GM19328 (cell line): ENCODE measurements at regions not wholly inside any gene's neighbourhood (a gene's known extent, or its start where the extent isn't known, plus 50 kb on each side); places are given as distances from the start of the nearest gene placed in this dataset.

Experiments
- ATAC-seq: cut with Tn5 transposase; IDR thresholded peaks from one replicate; pipeline ENCODE4 v1.9.1; 2021; ENCODE audit warnings: mild to moderate bottlenecking, moderate library complexity; ENCODE audit not compliant: unreplicated experiment

GRCh38 chr2:196565106-196565765 is 74.3 kb upstream of the CCDC150 start:
- ATAC-seq: no peak

GRCh38 chr2:196565982-196566381 is 73.5 kb upstream of the CCDC150 start:
- no peak for ATAC-seq

DNA sequence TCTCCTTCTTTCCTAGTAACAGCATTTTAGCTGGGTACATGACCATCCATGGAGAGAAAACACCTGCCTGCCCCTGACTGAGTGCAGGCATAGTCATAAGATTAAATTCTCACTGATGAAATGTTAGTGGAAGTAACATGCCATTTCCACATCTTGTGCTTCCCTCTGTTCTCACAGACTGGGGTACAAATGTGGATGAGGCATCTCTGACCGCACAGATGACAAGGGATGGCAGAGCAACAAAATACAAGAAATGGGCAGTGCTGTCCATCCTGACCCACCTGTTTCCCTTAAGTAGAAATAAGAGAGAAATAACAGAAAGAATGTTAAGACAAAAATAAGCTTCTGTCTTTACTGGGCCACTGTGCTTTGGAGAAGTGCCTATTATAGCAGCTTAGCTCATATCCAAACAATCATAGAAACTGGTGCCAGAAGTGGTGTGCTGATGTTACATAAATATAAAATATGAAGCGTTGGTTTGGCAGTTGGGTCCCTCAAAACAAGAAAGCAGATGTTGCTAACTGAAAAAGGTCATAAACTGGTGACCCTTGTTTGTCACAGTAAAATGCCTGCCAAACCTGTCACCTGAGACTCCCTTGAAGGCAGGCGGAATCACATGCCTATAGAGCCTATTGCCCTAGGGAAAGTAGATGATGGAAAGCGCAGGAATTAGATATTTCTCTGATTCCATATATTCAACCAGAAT is 72.4 kb upstream of the CCDC150 start:
- ATAC-seq: no peak

DNA sequence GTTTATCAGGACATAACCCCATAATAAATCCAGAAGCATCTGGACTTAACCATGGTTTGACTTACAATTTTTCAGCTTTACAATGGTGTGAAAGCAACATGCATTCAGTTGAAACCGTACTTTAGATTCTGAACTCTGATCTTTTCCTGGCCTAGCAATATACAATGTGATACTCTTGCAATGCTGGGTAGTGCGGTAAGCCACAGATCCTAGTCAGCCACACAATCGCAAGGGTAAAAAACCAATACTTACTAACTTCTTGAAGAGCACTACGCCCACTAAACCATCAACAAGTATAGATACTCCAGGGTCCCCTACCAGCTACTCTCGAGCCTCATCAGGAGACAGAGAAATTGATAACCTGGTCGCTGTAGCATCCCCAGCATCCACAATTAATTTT is 71.0 kb upstream of the CCDC150 start:
- no peak for ATAC-seq

DNA sequence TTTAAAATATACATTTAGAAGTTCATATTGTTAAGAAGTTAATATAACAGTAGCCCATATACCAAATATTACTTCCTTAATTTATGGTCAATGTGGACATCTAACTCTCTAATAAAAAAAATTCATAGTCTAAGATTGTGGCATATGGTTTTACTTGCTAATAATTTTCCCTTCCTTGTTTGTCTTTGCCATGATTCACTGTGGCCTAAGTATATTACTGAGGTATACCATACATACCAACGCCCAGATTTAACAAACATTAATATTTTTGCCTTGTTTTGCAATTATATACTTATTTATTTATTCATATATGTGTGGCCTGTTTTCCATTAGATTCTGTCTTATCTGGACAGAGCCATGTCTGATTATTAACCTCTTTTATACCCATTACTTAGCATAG is 54.6 kb upstream of the CCDC150 start:
- no peak for ATAC-seq

DNA sequence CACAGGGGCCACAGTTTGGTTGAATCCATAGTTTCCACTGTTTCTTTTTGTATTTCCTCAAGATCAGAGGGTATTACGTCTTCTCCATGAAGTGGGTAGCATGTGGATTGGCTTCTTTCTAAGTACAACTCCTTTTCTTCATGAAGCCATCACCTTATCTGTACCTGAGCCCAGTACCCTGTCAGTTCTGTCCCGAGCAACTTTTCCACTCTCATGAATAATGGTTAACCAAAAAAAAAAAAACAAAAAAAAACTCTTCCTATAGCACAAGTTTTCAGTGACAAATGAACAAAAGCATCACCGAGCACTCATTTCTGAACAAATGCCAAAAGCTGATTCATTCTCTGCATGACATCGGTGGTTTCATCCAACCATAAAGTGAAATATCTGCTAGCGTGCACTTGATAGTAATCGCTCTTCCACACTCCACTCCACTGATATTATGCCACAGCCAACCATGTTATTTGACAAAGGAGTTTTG is 53.0 kb upstream of the CCDC150 start:
- ATAC-seq: no peak

GRCh38 chr2:196587056-196587455 is 52.5 kb upstream of the CCDC150 start:
- no peak for ATAC-seq

- ATAC-seq: no peak
Measured at GRCh38 chr2:196587739-196588138, 51.8 kb upstream of the CCDC150 start.

GRCh38 chr2:196589419-196589818 is 50.1 kb upstream of the CCDC150 start:
- ATAC-seq: no peak
